K562 (cell line): ENCODE measurements at regions not wholly inside any gene's neighbourhood (a gene's known extent, or its start where the extent isn't known, plus 50 kb on each side); places are given as distances from the start of the nearest gene placed in this dataset.

ENCODE experiments used
- ETV6 ChIP-seq, 3 experiments: fragments of 150-350 bp in 1 of 3; sonication (generic) in 1 of 3; formaldehyde crosslinking in 1 of 3; IDR thresholded peaks; 2 replicates each; pipeline versions ENCODE4 v1.6.1 to v1.8.0; 2014 to 2022; ENCODE audit warnings: borderline replicate concordance in 2 of 3, low read depth in 2 of 3, antibody characterized with exemption in 1 of 3, low read length in 1 of 3, mild to moderate bottlenecking in 1 of 3, missing genetic modification reagents in 1 of 3
- PCBP2 ChIP-seq: fragments of 200-400 bp; formaldehyde crosslinking; IDR thresholded peaks from 2 replicates; pipeline ENCODE4 v1.6.1; 2018; ENCODE audit warnings: low read length, low read depth, mild to moderate bottlenecking, moderate library complexity; ENCODE audit not compliant: poor library complexity, severe bottlenecking
- PHB2 ChIP-seq: fragments of 450-650 bp; IDR thresholded peaks from 2 replicates; pipeline ENCODE4 v1.6.1; 2017; ENCODE audit warnings: low read depth
- PHF21A ChIP-seq: fragments of 450-650 bp; IDR thresholded peaks from 2 replicates; pipeline ENCODE4 v1.6.1; 2017; ENCODE audit warnings: low read depth, borderline replicate concordance
- YY1 ChIP-seq, 3 experiments: IDR thresholded peaks; 2 replicates each; pipeline ENCODE4 v1.6.1; 2011; ENCODE audit warnings: low read length in 2 of 3, mild to moderate bottlenecking in 2 of 3, moderate library complexity in 2 of 3, borderline replicate concordance in 1 of 3, control low read depth in 1 of 3, low read depth in 1 of 3; ENCODE audit not compliant: insufficient read depth in 3 of 3, insufficient replicate concordance in 2 of 3, control insufficient read depth in 1 of 3, insufficient read length in 1 of 3; ENCODE audit errors: extremely low read depth in 1 of 3
- TF ChIP-seq, protein P1 (sequence below): sonication (generic); formaldehyde crosslinking; IDR thresholded peaks from 2 replicates; pipeline ENCODE4 v1.8.0; 2023; ENCODE audit warnings: mild to moderate bottlenecking, missing genetic modification reagents
- TF ChIP-seq, protein P2 (sequence below), 3 experiments: IDR thresholded peaks in 2 of 3; conservative IDR thresholded peaks in 1 of 3; 2 replicates each; pipeline ENCODE4 v1.5.1; 2011 to 2012; ENCODE audit warnings: low read length in 3 of 3, mild to moderate bottlenecking in 3 of 3, control low read depth in 2 of 3, improper control_type of control experiment in 1 of 3, inconsistent platforms in 1 of 3, low read depth in 1 of 3, mixed read lengths in 1 of 3, moderate library complexity in 1 of 3; ENCODE audit not compliant: insufficient read depth in 2 of 3
- TF ChIP-seq, protein P3 (sequence below): sonication (generic); formaldehyde crosslinking; IDR thresholded peaks from 2 replicates; pipeline ENCODE4 v1.4.0; 2020; ENCODE audit warnings: mild to moderate bottlenecking, missing genetic modification reagents

DNA sequence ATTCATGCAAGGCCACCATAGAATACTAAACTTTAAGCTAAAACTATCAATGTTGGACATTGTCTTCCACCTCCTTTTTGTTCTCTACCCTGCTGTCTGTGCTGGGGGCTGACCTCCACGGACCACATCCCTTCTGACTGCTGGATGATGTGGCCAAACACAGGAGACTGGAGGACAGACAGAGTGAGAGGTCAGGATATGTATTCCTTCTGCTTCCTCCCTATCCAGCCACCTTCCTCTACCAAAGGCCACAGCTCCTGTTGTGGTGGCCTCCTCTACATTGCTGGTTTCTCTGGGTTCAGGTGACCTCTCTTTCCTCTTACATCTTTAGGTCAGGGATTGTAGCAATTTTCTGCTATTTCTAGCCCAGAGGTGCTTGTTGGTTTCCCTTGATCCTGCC is 148.1 kb downstream of the ACTBL2 start:
- TF ChIP-seq ETV6 (IDR thresholded peaks at IDR 0.05; ENCODE audit: borderline replicate concordance in 1 of 2, low read depth in 2 of 2, low read length in 1 of 2) = no peak
- TF ChIP-seq ETV6 (CRISPR knock-in tag; IDR thresholded peaks at IDR 0.05; ENCODE audit: borderline replicate concordance) = no peak
- TF ChIP-seq, protein P1, sequence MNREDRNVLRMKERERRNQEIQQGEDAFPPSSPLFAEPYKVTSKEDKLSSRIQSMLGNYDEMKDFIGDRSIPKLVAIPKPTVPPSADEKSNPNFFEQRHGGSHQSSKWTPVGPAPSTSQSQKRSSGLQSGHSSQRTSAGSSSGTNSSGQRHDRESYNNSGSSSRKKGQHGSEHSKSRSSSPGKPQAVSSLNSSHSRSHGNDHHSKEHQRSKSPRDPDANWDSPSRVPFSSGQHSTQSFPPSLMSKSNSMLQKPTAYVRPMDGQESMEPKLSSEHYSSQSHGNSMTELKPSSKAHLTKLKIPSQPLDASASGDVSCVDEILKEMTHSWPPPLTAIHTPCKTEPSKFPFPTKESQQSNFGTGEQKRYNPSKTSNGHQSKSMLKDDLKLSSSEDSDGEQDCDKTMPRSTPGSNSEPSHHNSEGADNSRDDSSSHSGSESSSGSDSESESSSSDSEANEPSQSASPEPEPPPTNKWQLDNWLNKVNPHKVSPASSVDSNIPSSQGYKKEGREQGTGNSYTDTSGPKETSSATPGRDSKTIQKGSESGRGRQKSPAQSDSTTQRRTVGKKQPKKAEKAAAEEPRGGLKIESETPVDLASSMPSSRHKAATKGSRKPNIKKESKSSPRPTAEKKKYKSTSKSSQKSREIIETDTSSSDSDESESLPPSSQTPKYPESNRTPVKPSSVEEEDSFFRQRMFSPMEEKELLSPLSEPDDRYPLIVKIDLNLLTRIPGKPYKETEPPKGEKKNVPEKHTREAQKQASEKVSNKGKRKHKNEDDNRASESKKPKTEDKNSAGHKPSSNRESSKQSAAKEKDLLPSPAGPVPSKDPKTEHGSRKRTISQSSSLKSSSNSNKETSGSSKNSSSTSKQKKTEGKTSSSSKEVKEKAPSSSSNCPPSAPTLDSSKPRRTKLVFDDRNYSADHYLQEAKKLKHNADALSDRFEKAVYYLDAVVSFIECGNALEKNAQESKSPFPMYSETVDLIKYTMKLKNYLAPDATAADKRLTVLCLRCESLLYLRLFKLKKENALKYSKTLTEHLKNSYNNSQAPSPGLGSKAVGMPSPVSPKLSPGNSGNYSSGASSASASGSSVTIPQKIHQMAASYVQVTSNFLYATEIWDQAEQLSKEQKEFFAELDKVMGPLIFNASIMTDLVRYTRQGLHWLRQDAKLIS = no peak
- no peak for TF ChIP-seq PHB2
- TF ChIP-seq, protein P2, sequence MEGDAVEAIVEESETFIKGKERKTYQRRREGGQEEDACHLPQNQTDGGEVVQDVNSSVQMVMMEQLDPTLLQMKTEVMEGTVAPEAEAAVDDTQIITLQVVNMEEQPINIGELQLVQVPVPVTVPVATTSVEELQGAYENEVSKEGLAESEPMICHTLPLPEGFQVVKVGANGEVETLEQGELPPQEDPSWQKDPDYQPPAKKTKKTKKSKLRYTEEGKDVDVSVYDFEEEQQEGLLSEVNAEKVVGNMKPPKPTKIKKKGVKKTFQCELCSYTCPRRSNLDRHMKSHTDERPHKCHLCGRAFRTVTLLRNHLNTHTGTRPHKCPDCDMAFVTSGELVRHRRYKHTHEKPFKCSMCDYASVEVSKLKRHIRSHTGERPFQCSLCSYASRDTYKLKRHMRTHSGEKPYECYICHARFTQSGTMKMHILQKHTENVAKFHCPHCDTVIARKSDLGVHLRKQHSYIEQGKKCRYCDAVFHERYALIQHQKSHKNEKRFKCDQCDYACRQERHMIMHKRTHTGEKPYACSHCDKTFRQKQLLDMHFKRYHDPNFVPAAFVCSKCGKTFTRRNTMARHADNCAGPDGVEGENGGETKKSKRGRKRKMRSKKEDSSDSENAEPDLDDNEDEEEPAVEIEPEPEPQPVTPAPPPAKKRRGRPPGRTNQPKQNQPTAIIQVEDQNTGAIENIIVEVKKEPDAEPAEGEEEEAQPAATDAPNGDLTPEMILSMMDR (IDR thresholded peaks at IDR 0.05 in 2 of 3, conservative IDR thresholded peaks at IDR 0.05 in 1 of 3; ENCODE audit: insufficient read depth in 2 of 3, low read depth in 1 of 3, low read length in 3 of 3) = no peak
- TF ChIP-seq PHF21A = no peak
- no peak for TF ChIP-seq YY1 (IDR thresholded peaks at IDR 0.05; ENCODE audit: borderline replicate concordance in 1 of 3, control insufficient read depth in 1 of 3, extremely low read depth in 1 of 3, insufficient read depth in 3 of 3, insufficient read length in 1 of 3, insufficient replicate concordance in 2 of 3, low read depth in 1 of 3, low read length in 2 of 3)
- TF ChIP-seq, protein P3, sequence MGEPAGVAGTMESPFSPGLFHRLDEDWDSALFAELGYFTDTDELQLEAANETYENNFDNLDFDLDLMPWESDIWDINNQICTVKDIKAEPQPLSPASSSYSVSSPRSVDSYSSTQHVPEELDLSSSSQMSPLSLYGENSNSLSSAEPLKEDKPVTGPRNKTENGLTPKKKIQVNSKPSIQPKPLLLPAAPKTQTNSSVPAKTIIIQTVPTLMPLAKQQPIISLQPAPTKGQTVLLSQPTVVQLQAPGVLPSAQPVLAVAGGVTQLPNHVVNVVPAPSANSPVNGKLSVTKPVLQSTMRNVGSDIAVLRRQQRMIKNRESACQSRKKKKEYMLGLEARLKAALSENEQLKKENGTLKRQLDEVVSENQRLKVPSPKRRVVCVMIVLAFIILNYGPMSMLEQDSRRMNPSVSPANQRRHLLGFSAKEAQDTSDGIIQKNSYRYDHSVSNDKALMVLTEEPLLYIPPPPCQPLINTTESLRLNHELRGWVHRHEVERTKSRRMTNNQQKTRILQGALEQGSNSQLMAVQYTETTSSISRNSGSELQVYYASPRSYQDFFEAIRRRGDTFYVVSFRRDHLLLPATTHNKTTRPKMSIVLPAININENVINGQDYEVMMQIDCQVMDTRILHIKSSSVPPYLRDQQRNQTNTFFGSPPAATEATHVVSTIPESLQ = no peak
- TF ChIP-seq PCBP2 = no peak
